ENCODE measurements at regions not wholly inside any gene's neighbourhood (a gene's known extent, or its start where the extent isn't known, plus 50 kb on each side); places are given as distances from the start of the nearest gene placed in this dataset.

DNA sequence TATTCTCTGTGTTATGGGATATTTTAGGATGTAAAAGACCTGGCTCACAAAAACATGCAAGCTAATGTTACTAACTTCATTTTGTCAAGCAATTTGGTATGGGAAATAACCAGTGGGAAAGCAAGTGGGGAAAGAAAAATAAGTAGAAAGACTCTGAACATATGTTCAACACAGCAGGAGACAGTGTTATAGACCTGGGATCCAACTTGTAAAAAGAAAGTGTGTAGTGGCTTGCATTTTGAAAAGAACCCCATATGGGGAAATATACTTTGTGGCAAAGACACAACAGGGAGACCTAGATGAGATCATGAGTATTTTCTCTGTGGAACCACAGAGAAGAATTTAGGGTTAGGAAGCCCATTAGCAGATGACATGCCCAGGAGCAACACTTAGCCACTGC lies 212.7 kb upstream of the NRIP1 start:
- no peak for TF ChIP-seq HCFC1 (IDR thresholded peaks at IDR 0.05; ENCODE audit: low read length)
- TF ChIP-seq, protein P1, sequence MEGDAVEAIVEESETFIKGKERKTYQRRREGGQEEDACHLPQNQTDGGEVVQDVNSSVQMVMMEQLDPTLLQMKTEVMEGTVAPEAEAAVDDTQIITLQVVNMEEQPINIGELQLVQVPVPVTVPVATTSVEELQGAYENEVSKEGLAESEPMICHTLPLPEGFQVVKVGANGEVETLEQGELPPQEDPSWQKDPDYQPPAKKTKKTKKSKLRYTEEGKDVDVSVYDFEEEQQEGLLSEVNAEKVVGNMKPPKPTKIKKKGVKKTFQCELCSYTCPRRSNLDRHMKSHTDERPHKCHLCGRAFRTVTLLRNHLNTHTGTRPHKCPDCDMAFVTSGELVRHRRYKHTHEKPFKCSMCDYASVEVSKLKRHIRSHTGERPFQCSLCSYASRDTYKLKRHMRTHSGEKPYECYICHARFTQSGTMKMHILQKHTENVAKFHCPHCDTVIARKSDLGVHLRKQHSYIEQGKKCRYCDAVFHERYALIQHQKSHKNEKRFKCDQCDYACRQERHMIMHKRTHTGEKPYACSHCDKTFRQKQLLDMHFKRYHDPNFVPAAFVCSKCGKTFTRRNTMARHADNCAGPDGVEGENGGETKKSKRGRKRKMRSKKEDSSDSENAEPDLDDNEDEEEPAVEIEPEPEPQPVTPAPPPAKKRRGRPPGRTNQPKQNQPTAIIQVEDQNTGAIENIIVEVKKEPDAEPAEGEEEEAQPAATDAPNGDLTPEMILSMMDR (IDR thresholded peaks at IDR 0.05 in 2 of 3, conservative IDR thresholded peaks at IDR 0.05 in 1 of 3; ENCODE audit: control insufficient read depth in 2 of 3, extremely low read depth in 1 of 3, insufficient read depth in 1 of 3, low read depth in 3 of 3, low read length in 3 of 3): no peak
- TF ChIP-seq, protein P2, sequence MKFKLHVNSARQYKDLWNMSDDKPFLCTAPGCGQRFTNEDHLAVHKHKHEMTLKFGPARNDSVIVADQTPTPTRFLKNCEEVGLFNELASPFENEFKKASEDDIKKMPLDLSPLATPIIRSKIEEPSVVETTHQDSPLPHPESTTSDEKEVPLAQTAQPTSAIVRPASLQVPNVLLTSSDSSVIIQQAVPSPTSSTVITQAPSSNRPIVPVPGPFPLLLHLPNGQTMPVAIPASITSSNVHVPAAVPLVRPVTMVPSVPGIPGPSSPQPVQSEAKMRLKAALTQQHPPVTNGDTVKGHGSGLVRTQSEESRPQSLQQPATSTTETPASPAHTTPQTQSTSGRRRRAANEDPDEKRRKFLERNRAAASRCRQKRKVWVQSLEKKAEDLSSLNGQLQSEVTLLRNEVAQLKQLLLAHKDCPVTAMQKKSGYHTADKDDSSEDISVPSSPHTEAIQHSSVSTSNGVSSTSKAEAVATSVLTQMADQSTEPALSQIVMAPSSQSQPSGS (IDR thresholded peaks at IDR 0.05; ENCODE audit: low read length): no peak
- TF ChIP-seq ZNF274 (IDR thresholded peaks at IDR 0.05; ENCODE audit: insufficient read depth, insufficient read length): no peak
- no peak for TF ChIP-seq POLR2AphosphoS5 (IDR thresholded peaks at IDR 0.05; ENCODE audit: low read length)
- TF ChIP-seq SP1 (IDR thresholded peaks at IDR 0.05; ENCODE audit: low read depth, low read length): no peak
- TF ChIP-seq TCF3 (IDR thresholded peaks at IDR 0.05; ENCODE audit: borderline replicate concordance, insufficient read depth, low read depth, low read length): no peak
- no peak for TF ChIP-seq EED (IDR thresholded peaks at IDR 0.05; ENCODE audit: low read depth)
- no peak for TF ChIP-seq BRCA1 (IDR thresholded peaks at IDR 0.05; ENCODE audit: low read depth, low read length)
- TF ChIP-seq RAD21 (IDR thresholded peaks at IDR 0.05; ENCODE audit: insufficient read depth, low read depth, low read length): no peak
- TF ChIP-seq EGR1 (IDR thresholded peaks at IDR 0.05; ENCODE audit: borderline replicate concordance in 1 of 2, low read depth in 2 of 2, low read length in 2 of 2): no peak
- no peak for TF ChIP-seq CEBPB (IDR thresholded peaks at IDR 0.05; ENCODE audit: borderline replicate concordance in 1 of 2, low read depth in 2 of 2, low read length in 2 of 2)
